ENCODE measurements at regions not wholly inside any gene's neighbourhood (a gene's known extent, or its start where the extent isn't known, plus 50 kb on each side); places are given as distances from the start of the nearest gene placed in this dataset.

GRCh38 chr12:33734871-33735270 is 287.4 kb upstream of the ALG10 start:
- no peak for TF ChIP-seq CTCF (conservative IDR thresholded peaks at IDR 0.05)
- Mint-ChIP-seq H3K36me3 (ENCODE audit: low read depth) (no peaks in the 10 kb centered on the region), H3K27me3 (ENCODE audit: insufficient read depth) (no peaks in the 10 kb centered on the region), H3K4me3 (no peak overlapping the region), H3K4me1 (no peaks in the 10 kb centered on the region), H3K27ac (no peak overlapping the region), H3K9me3 (peaks cover 4% of the 10 kb centered on the region)
- no peak for DNase-seq
- Histone ChIP-seq H3K36me3 (ENCODE audit: control insufficient read depth, insufficient read depth, low read length) (no peaks in the 10 kb centered on the region), H3K4me3 (ENCODE audit: low read length) (no peak overlapping the region), H3K27ac (ENCODE audit: low read depth, low read length) (no peak overlapping the region), H3K9me3 (ENCODE audit: control insufficient read depth, low read length) (no peaks in the 10 kb centered on the region), H3K27me3 (ENCODE audit: control insufficient read depth, insufficient read depth, low read length, poor library complexity, severe bottlenecking) (no peaks in the 10 kb centered on the region), H3K4me1 (ENCODE audit: control insufficient read depth, insufficient read depth, low read length) (no peaks in the 10 kb centered on the region), H3K9ac (ENCODE audit: extremely low read depth, low read length, poor library complexity, severe bottlenecking) (no peak overlapping the region)
- no CpG with 5 or more reads among the region's 2 CpGs for WGBS, 2 experiments (ENCODE audit: insufficient coverage in 1 of 2, insufficient read length in 1 of 2)

- Mint-ChIP-seq H3K4me3 (no peak overlapping the region), H3K27ac (no peak overlapping the region), H3K36me3 (ENCODE audit: low read depth) (no peaks in the 10 kb centered on the region), H3K27me3 (ENCODE audit: insufficient read depth) (no peaks in the 10 kb centered on the region), H3K4me1 (peaks cover 2% of the 10 kb centered on the region), H3K9me3 (no peaks in the 10 kb centered on the region)
- no peaks in the 10 kb centered on the region for H3K27me3 ChIP-seq (ENCODE audit: control insufficient read depth, insufficient read depth, low read length, poor library complexity, severe bottlenecking)
- no peak for TF ChIP-seq CTCF (conservative IDR thresholded peaks at IDR 0.05)
- no peaks in the 10 kb centered on the region for H3K9me3 ChIP-seq (ENCODE audit: control insufficient read depth, low read length)
- H3K9ac ChIP-seq (ENCODE audit: extremely low read depth, low read length, poor library complexity, severe bottlenecking), result no peak overlapping the region
- H3K4me3 ChIP-seq (ENCODE audit: low read length), result no peak overlapping the region
- H3K36me3 ChIP-seq (ENCODE audit: control insufficient read depth, insufficient read depth, low read length), result no peaks in the 10 kb centered on the region
- peak; percentile 50 for DNase-seq
- WGBS, 2 experiments (ENCODE audit: insufficient coverage in 1 of 2, insufficient read length in 1 of 2), result 75 to 76% methylated on average over 1 of the region's 1 CpG
- H3K27ac ChIP-seq (ENCODE audit: low read depth, low read length), result no peak overlapping the region
- no peaks in the 10 kb centered on the region for H3K4me1 ChIP-seq (ENCODE audit: control insufficient read depth, insufficient read depth, low read length)
Measured at GRCh38 chr12:33752854-33753253, 269.4 kb upstream of the ALG10 start.

GRCh38 chr12:33757701-33758100 is 264.6 kb upstream of the ALG10 start:
- Histone ChIP-seq H3K27me3 (ENCODE audit: control insufficient read depth, insufficient read depth, low read length, poor library complexity, severe bottlenecking) (no peaks in the 10 kb centered on the region), H3K4me1 (ENCODE audit: control insufficient read depth, insufficient read depth, low read length) (no peaks in the 10 kb centered on the region), H3K9ac (ENCODE audit: extremely low read depth, low read length, poor library complexity, severe bottlenecking) (no peak overlapping the region), H3K27ac (ENCODE audit: low read depth, low read length) (no peak overlapping the region), H3K9me3 (ENCODE audit: control insufficient read depth, low read length) (no peaks in the 10 kb centered on the region), H3K36me3 (ENCODE audit: control insufficient read depth, insufficient read depth, low read length) (no peaks in the 10 kb centered on the region), H3K4me3 (ENCODE audit: low read length) (no peak overlapping the region)
- Mint-ChIP-seq H3K4me3 (no peak overlapping the region), H3K9me3 (no peaks in the 10 kb centered on the region), H3K36me3 (ENCODE audit: low read depth) (no peaks in the 10 kb centered on the region), H3K27me3 (ENCODE audit: insufficient read depth) (no peaks in the 10 kb centered on the region), H3K27ac (no peak overlapping the region), H3K4me1 (peaks cover 2% of the 10 kb centered on the region)
- TF ChIP-seq CTCF (conservative IDR thresholded peaks at IDR 0.05), result no peak
- 86 to 100% methylated on average over 1 to 3 of the region's 3 CpGs for WGBS, 2 experiments (ENCODE audit: insufficient coverage in 1 of 2, insufficient read length in 1 of 2)
- DNase-seq, result no peak
